ENCODE measurements at regions not wholly inside any gene's neighbourhood (a gene's known extent, or its start where the extent isn't known, plus 50 kb on each side); places are given as distances from the start of the nearest gene placed in this dataset.
"Not testable (repeated sequence)": the region's sequence is repeated elsewhere in the genome, so short reads cannot be mapped to it uniquely, and the experiment has no call there.

DNA sequence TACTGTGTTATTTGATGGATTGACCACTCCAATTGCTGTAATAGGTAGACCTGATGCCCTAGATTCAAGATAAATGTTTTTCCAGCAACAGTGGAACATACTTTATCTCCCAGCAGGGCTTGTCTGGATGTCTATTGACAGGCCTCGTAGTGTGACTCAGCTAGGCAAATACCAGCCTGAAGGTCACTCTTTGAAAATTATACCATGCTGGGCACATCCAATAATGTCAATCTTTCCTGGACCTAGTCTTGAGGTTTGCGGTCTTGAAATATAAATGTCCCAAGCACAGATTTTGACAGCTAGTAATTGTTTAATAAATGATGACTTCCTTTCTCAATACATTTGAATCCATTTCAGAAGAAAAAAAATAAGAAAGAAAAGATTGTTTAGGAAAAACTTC is 1138.0 kb upstream of the TMPRSS15 start:
- intact Hi-C loops (cut with micrococcal nuclease) = no loop called here
- Mint-ChIP-seq H3K36me3 (ENCODE audit: insufficient read depth, unreplicated experiment) (peaks cover 6% of the 10 kb centered on the region), H3K4me3 (ENCODE audit: unreplicated experiment) (no peak overlapping the region), H3K4me1 (ENCODE audit: insufficient read depth, unreplicated experiment) (peaks cover 14% of the 10 kb centered on the region), H3K27ac (ENCODE audit: low read depth, unreplicated experiment) (no peak overlapping the region), H3K27me3 (ENCODE audit: insufficient read depth, unreplicated experiment) (no peaks in the 10 kb centered on the region), H3K9me3 (ENCODE audit: unreplicated experiment) (peaks cover 16% of the 10 kb centered on the region)
- CTCF ChIA-PET = interaction anchor here (0.9 to 1.7 kb wide), 2 partner anchors 18 to 33 kb away, joined by 5 to 6 read pairs; no protein-coding TSS in a partner anchor
- TF ChIP-seq CTCF (IDR thresholded peaks at IDR 0.05; ENCODE audit: unreplicated experiment) = no peak
- no TSS peak for BruUV-seq (replicated peaks)
- no peak for DNase-seq (ENCODE audit: unreplicated experiment)
- POLR2A ChIA-PET = interaction anchor here (0.6 to 1.8 kb wide), 4 partner anchors 8 to 1416 kb away, joined by 3 to 4 read pairs (median 3); no protein-coding TSS in a partner anchor

GRCh38 chr21:19544493-19544892 is 1140.9 kb upstream of the TMPRSS15 start:
- not testable (repeated sequence) for H3K36me3 Mint-ChIP-seq (ENCODE audit: insufficient read depth, unreplicated experiment)

DNA sequence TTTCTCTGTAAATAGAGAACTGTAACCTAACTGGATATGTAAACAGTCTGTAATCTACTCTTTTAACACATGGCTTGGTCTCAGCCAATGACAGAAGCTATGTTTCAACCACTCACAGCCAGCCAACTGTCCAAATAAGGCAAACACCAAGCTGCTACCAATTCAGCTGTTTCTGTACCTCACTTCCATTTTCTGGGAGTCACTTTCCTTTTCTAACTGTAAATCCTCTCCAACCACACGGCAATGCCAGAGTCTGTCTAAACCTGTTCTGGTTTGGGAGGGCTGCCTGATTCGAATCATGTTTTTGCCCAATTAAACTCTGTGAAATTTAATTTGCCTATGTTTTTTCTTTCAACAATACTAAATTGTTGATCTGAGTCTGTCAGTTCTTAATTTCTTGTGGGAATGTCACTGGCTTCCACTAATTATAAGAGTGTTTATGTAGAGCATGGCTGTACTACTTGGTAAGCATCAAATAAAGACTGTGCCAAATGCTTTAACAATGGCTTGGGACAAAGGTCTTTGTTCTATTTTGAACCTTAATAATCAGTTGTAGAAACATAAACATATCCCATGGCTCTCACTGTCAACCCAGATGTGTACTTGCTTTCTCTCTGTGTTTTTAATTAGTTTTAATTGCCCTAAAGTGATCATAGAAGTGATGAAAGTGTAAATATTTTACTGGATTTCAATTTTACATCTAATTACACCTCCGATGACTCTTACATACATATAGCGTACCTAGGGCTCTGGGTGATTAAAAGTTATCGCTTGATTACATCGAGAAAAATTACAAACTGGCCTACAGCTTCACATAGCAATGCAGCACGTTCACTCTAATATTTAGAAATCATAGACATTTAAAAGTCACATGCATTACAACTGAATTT is 1144.6 kb upstream of the TMPRSS15 start:
- ChIA-PET CTCF (interaction anchor here (0.7 to 0.8 kb wide), 2 partner anchors 39 to 251 kb away, joined by 3 read pairs; no protein-coding TSS in a partner anchor), POLR2A (interaction anchor here (0.7 kb wide), 1 partner anchor 9 kb away, joined by 3 read pairs; no protein-coding TSS in a partner anchor)
- TF ChIP-seq CTCF (IDR thresholded peaks at IDR 0.05; ENCODE audit: unreplicated experiment) = no peak
- BruUV-seq (replicated peaks) = no TSS peak
- Mint-ChIP-seq H3K4me1 (ENCODE audit: insufficient read depth, unreplicated experiment) (peaks cover 8% of the 10 kb centered on the region), H3K27ac (ENCODE audit: low read depth, unreplicated experiment) (no peak overlapping the region), H3K36me3 (ENCODE audit: insufficient read depth, unreplicated experiment) (peaks cover 6% of the 10 kb centered on the region), H3K9me3 (ENCODE audit: unreplicated experiment) (peaks cover 15% of the 10 kb centered on the region), H3K4me3 (ENCODE audit: unreplicated experiment) (no peak overlapping the region), H3K27me3 (ENCODE audit: insufficient read depth, unreplicated experiment) (no peaks in the 10 kb centered on the region)
- no peak for DNase-seq (ENCODE audit: unreplicated experiment)
- intact Hi-C loops (cut with micrococcal nuclease) = no loop called here

More at GRCh38 chr21:19544493-19544892, 1140.9 kb upstream of the TMPRSS15 start:
- CTCF ChIA-PET = interaction anchor here (0.6 to 0.9 kb wide), 2 partner anchors 10 to 35 kb away, joined by 3 read pairs; no protein-coding TSS in a partner anchor
- H3K4me1 Mint-ChIP-seq (ENCODE audit: insufficient read depth, unreplicated experiment) = peaks cover 14% of the 10 kb centered on the region
- H3K9me3 Mint-ChIP-seq (ENCODE audit: unreplicated experiment) = peaks cover 25% of the 10 kb centered on the region
- H3K27ac Mint-ChIP-seq (ENCODE audit: low read depth, unreplicated experiment); intact Hi-C loops (cut with micrococcal nuclease); H3K4me3 Mint-ChIP-seq (ENCODE audit: unreplicated experiment); BruUV-seq (replicated peaks); H3K27me3 Mint-ChIP-seq (ENCODE audit: insufficient read depth, unreplicated experiment); POLR2A ChIA-PET: not testable (repeated sequence)
- DNase-seq (ENCODE audit: unreplicated experiment) = peak; percentile 60

GRCh38 chr21:19553919-19554615 is 1150.5 kb upstream of the TMPRSS15 start:
- no peak for TF ChIP-seq CTCF (IDR thresholded peaks at IDR 0.05; ENCODE audit: unreplicated experiment)
- intact Hi-C loops (cut with micrococcal nuclease) = no loop called here
- DNase-seq (ENCODE audit: unreplicated experiment) = no peak
- Mint-ChIP-seq H3K4me1 (ENCODE audit: insufficient read depth, unreplicated experiment) (peaks cover 9% of the 10 kb centered on the region), H3K27ac (ENCODE audit: low read depth, unreplicated experiment) (no peak overlapping the region), H3K4me3 (ENCODE audit: unreplicated experiment) (no peak overlapping the region), H3K27me3 (ENCODE audit: insufficient read depth, unreplicated experiment) (no peaks in the 10 kb centered on the region), H3K9me3 (ENCODE audit: unreplicated experiment) (no peaks in the 10 kb centered on the region), H3K36me3 (ENCODE audit: insufficient read depth, unreplicated experiment) (no peaks in the 10 kb centered on the region)
- CTCF ChIA-PET = no interaction called here
- POLR2A ChIA-PET = no interaction called here
- no TSS peak for BruUV-seq (replicated peaks)
